SK-N-SH treated with all-trans-retinoic acid at 6 μM for 48 hours (cell line): ENCODE measurements at regions not wholly inside any gene's neighbourhood (a gene's known extent, or its start where the extent isn't known, plus 50 kb on each side); places are given as distances from the start of the nearest gene placed in this dataset.

Experiments used
- RARB ChIP-seq: fragments of 250-450 bp; sonication (Bioruptor Pico); IDR thresholded peaks from 2 replicates; pipeline ENCODE4 v1.8.0; 2021; ENCODE audit warnings: mild to moderate bottlenecking, moderate library complexity
- ZC3H10 ChIP-seq: fragments of 250-450 bp; sonication (Bioruptor Pico); IDR thresholded peaks from 2 replicates; pipeline ENCODE4 v1.5.1; 2021; ENCODE audit warnings: mild to moderate bottlenecking, moderate library complexity
- ZNF70 ChIP-seq: fragments of 450-650 bp; formaldehyde crosslinking; IDR thresholded peaks from 2 replicates; pipeline ENCODE4 v1.5.0; 2020; ENCODE audit warnings: mild to moderate bottlenecking, moderate library complexity
- TF ChIP-seq, protein P1 (sequence below): fragments of 250-450 bp; sonication (Bioruptor Pico); IDR thresholded peaks from 2 replicates; pipeline ENCODE4 v1.8.0; 2021; ENCODE audit warnings: low read depth, mild to moderate bottlenecking, moderate library complexity, borderline replicate concordance
- TF ChIP-seq, protein P2 (sequence below): fragments of 250-450 bp; sonication (Bioruptor Pico); IDR thresholded peaks from 2 replicates; pipeline ENCODE4 v1.5.0; 2020; ENCODE audit warnings: mild to moderate bottlenecking, moderate library complexity

DNA sequence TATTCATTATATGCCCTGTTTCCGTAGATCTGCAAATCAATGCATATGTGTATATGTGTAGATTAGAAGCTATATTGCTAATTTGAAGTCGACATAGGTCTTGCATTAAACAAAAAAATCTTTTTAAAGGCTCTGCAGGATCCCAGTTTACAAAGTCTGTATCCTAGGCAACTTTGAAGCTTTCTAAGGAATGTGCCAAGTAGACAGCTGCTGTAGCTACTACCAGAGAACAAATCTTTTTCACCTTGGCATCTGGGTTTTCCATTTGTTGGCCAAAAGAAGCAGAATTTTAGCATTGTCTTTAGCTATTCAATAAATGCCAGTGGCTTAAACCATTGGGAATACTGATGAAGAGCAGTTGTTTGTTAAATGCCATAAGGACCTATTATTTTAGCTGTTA lies 88.0 kb downstream of the NAA11 start:
- TF ChIP-seq RARB (CRISPR knock-in tag) (no peak), ZNF70 (no peak), ZC3H10 (CRISPR knock-in tag) (no peak)
- TF ChIP-seq, protein P1, sequence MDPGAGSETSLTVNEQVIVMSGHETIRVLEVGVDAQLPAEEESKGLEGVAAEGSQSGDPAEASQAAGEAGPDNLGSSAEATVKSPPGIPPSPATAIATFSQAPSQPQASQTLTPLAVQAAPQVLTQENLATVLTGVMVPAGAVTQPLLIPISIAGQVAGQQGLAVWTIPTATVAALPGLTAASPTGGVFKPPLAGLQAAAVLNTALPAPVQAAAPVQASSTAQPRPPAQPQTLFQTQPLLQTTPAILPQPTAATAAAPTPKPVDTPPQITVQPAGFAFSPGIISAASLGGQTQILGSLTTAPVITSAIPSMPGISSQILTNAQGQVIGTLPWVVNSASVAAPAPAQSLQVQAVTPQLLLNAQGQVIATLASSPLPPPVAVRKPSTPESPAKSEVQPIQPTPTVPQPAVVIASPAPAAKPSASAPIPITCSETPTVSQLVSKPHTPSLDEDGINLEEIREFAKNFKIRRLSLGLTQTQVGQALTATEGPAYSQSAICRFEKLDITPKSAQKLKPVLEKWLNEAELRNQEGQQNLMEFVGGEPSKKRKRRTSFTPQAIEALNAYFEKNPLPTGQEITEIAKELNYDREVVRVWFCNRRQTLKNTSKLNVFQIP (CRISPR knock-in tag), result no peak
- TF ChIP-seq, protein P2, sequence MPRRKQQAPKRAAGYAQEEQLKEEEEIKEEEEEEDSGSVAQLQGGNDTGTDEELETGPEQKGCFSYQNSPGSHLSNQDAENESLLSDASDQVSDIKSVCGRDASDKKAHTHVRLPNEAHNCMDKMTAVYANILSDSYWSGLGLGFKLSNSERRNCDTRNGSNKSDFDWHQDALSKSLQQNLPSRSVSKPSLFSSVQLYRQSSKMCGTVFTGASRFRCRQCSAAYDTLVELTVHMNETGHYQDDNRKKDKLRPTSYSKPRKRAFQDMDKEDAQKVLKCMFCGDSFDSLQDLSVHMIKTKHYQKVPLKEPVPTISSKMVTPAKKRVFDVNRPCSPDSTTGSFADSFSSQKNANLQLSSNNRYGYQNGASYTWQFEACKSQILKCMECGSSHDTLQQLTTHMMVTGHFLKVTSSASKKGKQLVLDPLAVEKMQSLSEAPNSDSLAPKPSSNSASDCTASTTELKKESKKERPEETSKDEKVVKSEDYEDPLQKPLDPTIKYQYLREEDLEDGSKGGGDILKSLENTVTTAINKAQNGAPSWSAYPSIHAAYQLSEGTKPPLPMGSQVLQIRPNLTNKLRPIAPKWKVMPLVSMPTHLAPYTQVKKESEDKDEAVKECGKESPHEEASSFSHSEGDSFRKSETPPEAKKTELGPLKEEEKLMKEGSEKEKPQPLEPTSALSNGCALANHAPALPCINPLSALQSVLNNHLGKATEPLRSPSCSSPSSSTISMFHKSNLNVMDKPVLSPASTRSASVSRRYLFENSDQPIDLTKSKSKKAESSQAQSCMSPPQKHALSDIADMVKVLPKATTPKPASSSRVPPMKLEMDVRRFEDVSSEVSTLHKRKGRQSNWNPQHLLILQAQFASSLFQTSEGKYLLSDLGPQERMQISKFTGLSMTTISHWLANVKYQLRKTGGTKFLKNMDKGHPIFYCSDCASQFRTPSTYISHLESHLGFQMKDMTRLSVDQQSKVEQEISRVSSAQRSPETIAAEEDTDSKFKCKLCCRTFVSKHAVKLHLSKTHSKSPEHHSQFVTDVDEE (CRISPR knock-in tag), result no peak
